ENCODE measurements at regions not wholly inside any gene's neighbourhood (a gene's known extent, or its start where the extent isn't known, plus 50 kb on each side); places are given as distances from the start of the nearest gene placed in this dataset.

GRCh38 chr3:132907293-132907692, 130.9 kb upstream of the TMEM108 start:
- H3K27ac Mint-ChIP-seq (ENCODE audit: unreplicated experiment): no peak overlapping the region
- H3K27me3 Mint-ChIP-seq (ENCODE audit: low read depth): no peaks in the 10 kb centered on the region
- no peaks in the 10 kb centered on the region for H3K4me1 Mint-ChIP-seq
- TF ChIP-seq CTCF (conservative IDR thresholded peaks at IDR 0.05): no peak
- H3K9me3 Mint-ChIP-seq: peaks cover 4% of the 10 kb centered on the region
- H3K4me3 Mint-ChIP-seq: no peak overlapping the region
- no peak for DNase-seq (ENCODE audit: low read depth, low spot score)
- H3K36me3 Mint-ChIP-seq (ENCODE audit: low read depth): no peaks in the 10 kb centered on the region

- Mint-ChIP-seq H3K4me1 (no peaks in the 10 kb centered on the region), H3K27me3 (ENCODE audit: low read depth) (no peaks in the 10 kb centered on the region), H3K36me3 (ENCODE audit: low read depth) (no peaks in the 10 kb centered on the region), H3K9me3 (peaks cover 2% of the 10 kb centered on the region), H3K4me3 (no peak overlapping the region), H3K27ac (ENCODE audit: unreplicated experiment) (no peak overlapping the region)
- DNase-seq (ENCODE audit: low read depth, low spot score): no peak
- TF ChIP-seq CTCF (conservative IDR thresholded peaks at IDR 0.05): no peak
These were observed 137.7 kb upstream of the TMEM108 start for GRCh38 chr3:132900481-132900880.

- Mint-ChIP-seq H3K27me3 (ENCODE audit: low read depth) (no peaks in the 10 kb centered on the region), H3K4me1 (no peaks in the 10 kb centered on the region), H3K9me3 (peaks cover 4% of the 10 kb centered on the region), H3K36me3 (ENCODE audit: low read depth) (no peaks in the 10 kb centered on the region), H3K27ac (ENCODE audit: unreplicated experiment) (no peak overlapping the region), H3K4me3 (no peak overlapping the region)
- DNase-seq (ENCODE audit: low read depth, low spot score): no peak
- TF ChIP-seq CTCF (conservative IDR thresholded peaks at IDR 0.05): no peak
These were observed 140.1 kb upstream of the TMEM108 start for GRCh38 chr3:132898141-132898540.

GRCh38 chr3:132892956-132893355, 145.2 kb upstream of the TMEM108 start:
- no peak for DNase-seq (ENCODE audit: low read depth, low spot score)
- Mint-ChIP-seq H3K4me1 (no peaks in the 10 kb centered on the region), H3K9me3 (peaks cover 6% of the 10 kb centered on the region), H3K4me3 (no peak overlapping the region), H3K36me3 (ENCODE audit: low read depth) (no peaks in the 10 kb centered on the region), H3K27ac (ENCODE audit: unreplicated experiment) (no peak overlapping the region), H3K27me3 (ENCODE audit: low read depth) (no peaks in the 10 kb centered on the region)
- no peak for TF ChIP-seq CTCF (conservative IDR thresholded peaks at IDR 0.05)

GRCh38 chr3:132881756-132882409, 156.3 kb upstream of the TMEM108 start:
- H3K9me3 Mint-ChIP-seq: no peaks in the 10 kb centered on the region
- no peaks in the 10 kb centered on the region for H3K27me3 Mint-ChIP-seq (ENCODE audit: low read depth)
- H3K36me3 Mint-ChIP-seq (ENCODE audit: low read depth): no peaks in the 10 kb centered on the region

More at GRCh38 chr3:132881756-132882409, 156.3 kb upstream of the TMEM108 start:
- DNase-seq (ENCODE audit: low read depth, low spot score): no peak
- Mint-ChIP-seq H3K27ac (ENCODE audit: unreplicated experiment) (no peak overlapping the region), H3K4me3 (no peak overlapping the region), H3K4me1 (peaks cover 16% of the 10 kb centered on the region)
- TF ChIP-seq CTCF (conservative IDR thresholded peaks at IDR 0.05): no peak

Measured in neural crest cell (in vitro differentiated cells).